MM.1S (cell line): ENCODE measurements at regions not wholly inside any gene's neighbourhood (a gene's known extent, or its start where the extent isn't known, plus 50 kb on each side); places are given as distances from the start of the nearest gene placed in this dataset.

Experiments
- EZH2 ChIP-seq: fragments of 300-600 bp; sonication (generic); optimal IDR thresholded peaks from 2 replicates; pipeline ENCODE3; 2017; ENCODE audit warnings: low read depth, mild to moderate bottlenecking, antibody characterized with exemption, low read length, mixed read lengths
- TF ChIP-seq, protein P1 (sequence below): fragments of 300-600 bp; sonication (generic); IDR thresholded peaks from 2 replicates; pipeline ENCODE4 v1.5.1; 2016; ENCODE audit warnings: antibody characterized with exemption, low read length, mixed read lengths

DNA sequence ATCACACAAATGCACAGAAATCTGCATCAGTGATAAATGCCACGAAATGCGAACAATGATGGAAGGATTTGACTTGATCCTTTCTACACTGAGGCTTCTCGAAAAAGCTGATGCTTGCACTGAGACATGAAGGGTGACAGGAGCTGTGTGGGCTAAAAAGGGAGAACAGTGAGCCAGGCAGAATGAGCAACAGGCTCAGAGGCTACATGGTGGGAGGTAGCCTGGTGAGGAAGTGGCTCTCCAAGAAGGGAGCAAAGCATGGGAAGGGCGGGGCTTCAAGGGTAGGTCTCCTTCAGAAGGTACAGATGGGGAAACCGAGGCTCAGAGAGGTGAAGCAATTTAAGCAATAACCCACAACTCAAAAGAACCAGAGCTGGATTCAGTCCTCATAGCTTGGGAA lies 82.4 kb downstream of the TRIM43 start:
- TF ChIP-seq EZH2: no peak
- TF ChIP-seq, protein P1, sequence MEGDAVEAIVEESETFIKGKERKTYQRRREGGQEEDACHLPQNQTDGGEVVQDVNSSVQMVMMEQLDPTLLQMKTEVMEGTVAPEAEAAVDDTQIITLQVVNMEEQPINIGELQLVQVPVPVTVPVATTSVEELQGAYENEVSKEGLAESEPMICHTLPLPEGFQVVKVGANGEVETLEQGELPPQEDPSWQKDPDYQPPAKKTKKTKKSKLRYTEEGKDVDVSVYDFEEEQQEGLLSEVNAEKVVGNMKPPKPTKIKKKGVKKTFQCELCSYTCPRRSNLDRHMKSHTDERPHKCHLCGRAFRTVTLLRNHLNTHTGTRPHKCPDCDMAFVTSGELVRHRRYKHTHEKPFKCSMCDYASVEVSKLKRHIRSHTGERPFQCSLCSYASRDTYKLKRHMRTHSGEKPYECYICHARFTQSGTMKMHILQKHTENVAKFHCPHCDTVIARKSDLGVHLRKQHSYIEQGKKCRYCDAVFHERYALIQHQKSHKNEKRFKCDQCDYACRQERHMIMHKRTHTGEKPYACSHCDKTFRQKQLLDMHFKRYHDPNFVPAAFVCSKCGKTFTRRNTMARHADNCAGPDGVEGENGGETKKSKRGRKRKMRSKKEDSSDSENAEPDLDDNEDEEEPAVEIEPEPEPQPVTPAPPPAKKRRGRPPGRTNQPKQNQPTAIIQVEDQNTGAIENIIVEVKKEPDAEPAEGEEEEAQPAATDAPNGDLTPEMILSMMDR: no peak
